ACC112 (cell line): ENCODE measurements at regions not wholly inside any gene's neighbourhood (a gene's known extent, or its start where the extent isn't known, plus 50 kb on each side); places are given as distances from the start of the nearest gene placed in this dataset.

Source experiments
- H2AFZ ChIP-seq: fragments of 200-600 bp; sonication (generic); one replicate; pipeline ENCODE4 v1.6.0; 2017; ENCODE audit warnings: antibody characterized with exemption, low read length; ENCODE audit not compliant: unreplicated experiment
- H3K27ac ChIP-seq: fragments of 200-600 bp; sonication (generic); 2 replicates; pipeline ENCODE4 v1.5.1; 2014; ENCODE audit warnings: low read depth, mild to moderate bottlenecking, antibody characterized with exemption, low read length, moderate library complexity
- H3K27me3 ChIP-seq: fragments of 200-600 bp; sonication (generic); 2 replicates; pipeline ENCODE4 v1.6.1; 2014; ENCODE audit warnings: mild to moderate bottlenecking, antibody characterized with exemption, low read length, moderate library complexity, mixed read lengths; ENCODE audit not compliant: insufficient read depth
- H3K36me3 ChIP-seq: fragments of 200-600 bp; sonication (generic); 2 replicates; pipeline ENCODE4 v1.6.1; 2016; ENCODE audit warnings: mild to moderate bottlenecking, antibody characterized with exemption, low read length, moderate library complexity, mixed read lengths; ENCODE audit not compliant: insufficient read depth
- H3K4me1 ChIP-seq: fragments of 200-600 bp; sonication (generic); one replicate; pipeline ENCODE4 v1.6.1; 2016; ENCODE audit warnings: low read length, mixed read lengths; ENCODE audit not compliant: insufficient read depth, unreplicated experiment, control insufficient read depth
- H3K4me3 ChIP-seq: fragments of 200-600 bp; sonication (generic); 2 replicates; pipeline ENCODE4 v1.5.1; 2014; ENCODE audit warnings: mild to moderate bottlenecking, low read depth, low read length
- H3K79me2 ChIP-seq: fragments of 200-600 bp; sonication (generic); one replicate; pipeline ENCODE4 v1.6.0; 2016; ENCODE audit warnings: low read length; ENCODE audit not compliant: control insufficient read depth, unreplicated experiment, insufficient read depth

DNA sequence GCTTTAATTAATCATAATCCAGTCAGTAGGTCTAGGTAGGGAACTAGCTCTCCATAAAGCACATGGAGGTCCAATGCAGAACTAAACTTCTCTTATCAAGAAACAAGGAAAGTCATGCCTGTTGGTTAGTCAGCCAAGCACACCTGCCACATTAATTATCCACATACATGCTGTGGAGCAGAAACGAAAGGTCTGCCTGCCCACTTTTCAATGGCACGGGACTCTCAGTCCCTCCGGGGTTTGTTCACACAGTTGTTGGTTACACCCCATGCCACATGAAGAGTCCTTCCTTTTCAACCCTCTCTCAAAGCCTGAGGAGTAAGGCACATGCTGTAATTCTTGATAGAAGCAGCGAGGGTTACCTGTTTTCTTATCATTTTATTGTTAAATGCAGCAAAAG is 1096.4 kb upstream of the MAP3K7 start:
- no peaks in the 10 kb centered on the region for H3K36me3 ChIP-seq
- no peaks in the 10 kb centered on the region for H3K27me3 ChIP-seq

GRCh38 chr6:91681296-91681695 is 1094.4 kb upstream of the MAP3K7 start:
- no peak overlapping the region for H2AFZ ChIP-seq
- H3K36me3 ChIP-seq = no peaks in the 10 kb centered on the region
- no peaks in the 10 kb centered on the region for H3K4me1 ChIP-seq
- H3K4me3 ChIP-seq = no peak overlapping the region
- H3K27ac ChIP-seq = no peak overlapping the region
- no peaks in the 10 kb centered on the region for H3K79me2 ChIP-seq
- no peaks in the 10 kb centered on the region for H3K27me3 ChIP-seq

More for the DNA sequence above, 1096.4 kb upstream of the MAP3K7 start:
- Histone ChIP-seq H3K27ac (no peak overlapping the region), H3K79me2 (no peaks in the 10 kb centered on the region), H2AFZ (no peak overlapping the region), H3K4me3 (no peak overlapping the region), H3K4me1 (no peaks in the 10 kb centered on the region)

DNA sequence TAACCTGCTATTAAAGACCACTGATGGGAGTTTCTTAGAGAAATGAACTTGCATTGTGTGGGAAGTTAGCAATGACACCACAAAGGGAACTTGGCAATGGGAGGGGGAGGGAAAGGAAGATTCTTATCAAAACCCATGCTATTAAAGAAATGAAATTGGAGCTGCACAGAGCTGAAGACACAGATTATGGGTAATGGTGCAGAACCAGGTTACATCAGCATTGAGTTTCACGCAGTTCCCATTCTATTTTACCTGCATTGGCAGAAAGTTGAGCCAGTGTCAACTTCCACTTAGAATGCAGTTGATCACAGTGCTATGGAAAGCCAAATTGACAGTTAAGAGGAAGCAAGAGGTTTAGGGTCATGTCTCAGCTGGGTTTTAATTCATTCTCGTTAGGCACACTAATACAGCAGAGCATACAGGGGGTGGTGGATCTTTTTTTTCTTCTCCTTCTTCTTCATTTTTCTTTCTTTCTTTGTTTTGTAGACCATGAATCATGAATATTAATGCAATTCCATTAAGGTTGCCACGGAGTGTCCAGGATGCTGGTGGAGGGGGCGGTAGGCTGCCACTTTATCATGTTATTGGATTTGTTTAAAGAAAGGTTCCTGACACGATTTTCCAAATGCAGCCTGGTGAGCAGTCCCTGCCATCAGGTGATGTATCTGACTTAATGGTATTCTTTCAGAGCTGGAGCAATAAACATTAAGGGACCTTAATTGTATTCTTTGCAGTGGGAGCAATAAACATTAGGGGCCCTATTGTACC is 1092.0 kb upstream of the MAP3K7 start:
- Histone ChIP-seq H3K4me3 (no peak overlapping the region), H3K36me3 (no peaks in the 10 kb centered on the region), H3K4me1 (no peaks in the 10 kb centered on the region), H3K27me3 (no peaks in the 10 kb centered on the region), H3K79me2 (no peaks in the 10 kb centered on the region), H2AFZ (no peak overlapping the region), H3K27ac (no peak overlapping the region)

DNA sequence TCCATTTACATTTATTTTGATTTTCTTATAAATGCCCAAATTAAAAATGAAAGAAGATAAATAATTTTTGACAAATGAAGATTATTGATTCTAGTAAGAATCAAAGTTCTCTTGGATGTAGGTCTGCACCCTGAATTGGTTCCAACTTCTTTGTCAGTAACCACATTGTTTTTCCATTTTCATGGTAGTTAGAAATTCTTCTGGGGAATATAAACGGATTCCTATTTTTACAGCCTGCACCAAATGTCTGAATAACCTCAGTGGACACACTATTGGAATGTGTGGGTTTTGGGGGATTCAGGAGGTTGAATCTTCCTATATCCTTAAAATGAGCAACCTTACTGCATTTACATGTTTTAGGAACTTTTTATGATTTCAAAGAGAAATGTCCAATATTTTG is 1085.3 kb upstream of the MAP3K7 start:
- Histone ChIP-seq H3K4me3 (no peak overlapping the region), H3K4me1 (no peaks in the 10 kb centered on the region), H3K27ac (no peak overlapping the region), H3K36me3 (no peaks in the 10 kb centered on the region), H3K79me2 (no peaks in the 10 kb centered on the region), H3K27me3 (no peaks in the 10 kb centered on the region), H2AFZ (no peak overlapping the region)

- no peaks in the 10 kb centered on the region for H3K27me3 ChIP-seq
- H3K79me2 ChIP-seq = no peaks in the 10 kb centered on the region
- no peak overlapping the region for H2AFZ ChIP-seq
- no peaks in the 10 kb centered on the region for H3K4me1 ChIP-seq
- no peak overlapping the region for H3K27ac ChIP-seq
- no peak overlapping the region for H3K4me3 ChIP-seq
- H3K36me3 ChIP-seq = no peaks in the 10 kb centered on the region
Observed at GRCh38 chr6:91669871-91670268, 1083.0 kb upstream of the MAP3K7 start.

- no peaks in the 10 kb centered on the region for H3K27me3 ChIP-seq
- no peak overlapping the region for H3K4me3 ChIP-seq
- H3K4me1 ChIP-seq = no peaks in the 10 kb centered on the region
- H3K27ac ChIP-seq = no peak overlapping the region
- no peaks in the 10 kb centered on the region for H3K36me3 ChIP-seq
- H3K79me2 ChIP-seq = no peaks in the 10 kb centered on the region
- H2AFZ ChIP-seq = no peak overlapping the region
Observed at GRCh38 chr6:91669154-91669870, 1082.4 kb upstream of the MAP3K7 start.

DNA sequence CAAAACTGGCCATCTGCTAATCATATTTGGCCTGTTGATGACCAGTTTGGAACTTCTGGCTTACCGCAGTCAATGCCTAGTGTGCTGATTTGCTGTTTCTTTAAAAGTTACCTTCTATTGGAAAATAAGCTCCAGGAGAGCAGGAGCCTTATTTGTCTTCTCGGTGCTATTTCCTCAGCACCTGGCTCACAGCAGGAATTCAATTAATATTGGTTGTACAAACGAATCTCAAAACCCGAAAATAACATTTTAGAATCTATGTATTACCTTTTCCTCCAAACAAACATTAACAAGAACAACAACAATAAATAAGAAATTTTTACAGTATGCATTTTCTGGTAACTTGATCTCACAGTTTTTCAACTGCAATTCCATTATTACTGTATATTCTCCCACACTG is 1080.7 kb upstream of the MAP3K7 start:
- no peak overlapping the region for H2AFZ ChIP-seq
- no peaks in the 10 kb centered on the region for H3K79me2 ChIP-seq
- no peaks in the 10 kb centered on the region for H3K4me1 ChIP-seq
- no peak overlapping the region for H3K27ac ChIP-seq
- H3K36me3 ChIP-seq = no peaks in the 10 kb centered on the region
- H3K27me3 ChIP-seq = no peaks in the 10 kb centered on the region
- H3K4me3 ChIP-seq = no peak overlapping the region

DNA sequence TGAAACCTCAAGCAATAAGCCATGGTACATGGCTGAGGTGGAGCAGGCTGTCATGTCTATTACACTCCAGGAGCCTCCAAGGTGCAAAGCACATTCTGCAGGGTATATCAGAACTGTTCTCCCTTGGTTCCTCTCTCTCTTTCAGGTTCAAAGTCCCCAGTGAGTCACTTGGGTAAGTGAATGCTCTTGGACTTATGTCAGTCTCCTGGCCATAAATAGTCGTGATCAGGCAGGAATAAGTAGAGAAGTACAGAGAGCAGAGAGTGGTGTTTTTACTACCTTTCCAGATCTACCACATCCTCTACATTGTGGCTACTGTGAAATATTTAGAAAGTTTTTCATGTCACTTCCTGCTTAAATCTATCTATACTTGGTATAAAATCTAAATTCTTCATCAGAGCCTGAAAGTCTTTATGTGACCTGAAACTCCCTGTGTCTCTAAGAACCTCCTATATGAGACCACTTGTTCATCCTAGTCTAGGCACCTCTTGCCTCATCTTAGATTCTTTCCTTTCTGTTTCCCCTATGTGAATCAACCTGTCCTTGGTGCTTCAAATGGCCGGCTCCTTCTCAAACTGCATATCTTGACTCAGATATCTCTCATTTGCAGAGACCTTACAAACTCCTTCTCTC is 1077.6 kb upstream of the MAP3K7 start:
- H2AFZ ChIP-seq = no peak overlapping the region
- no peaks in the 10 kb centered on the region for H3K27me3 ChIP-seq
- H3K4me3 ChIP-seq = no peak overlapping the region
- no peaks in the 10 kb centered on the region for H3K4me1 ChIP-seq
- H3K27ac ChIP-seq = no peak overlapping the region
- H3K79me2 ChIP-seq = no peaks in the 10 kb centered on the region
- H3K36me3 ChIP-seq = no peaks in the 10 kb centered on the region

- no peak overlapping the region for H2AFZ ChIP-seq
- no peaks in the 10 kb centered on the region for H3K36me3 ChIP-seq
- H3K4me1 ChIP-seq = no peaks in the 10 kb centered on the region
- no peak overlapping the region for H3K4me3 ChIP-seq
- no peaks in the 10 kb centered on the region for H3K79me2 ChIP-seq
- no peak overlapping the region for H3K27ac ChIP-seq
- no peaks in the 10 kb centered on the region for H3K27me3 ChIP-seq
Observed at GRCh38 chr6:91660893-91661292, 1074.0 kb upstream of the MAP3K7 start.

GRCh38 chr6:91659891-91660290 is 1073.0 kb upstream of the MAP3K7 start:
- no peaks in the 10 kb centered on the region for H3K27me3 ChIP-seq
- no peaks in the 10 kb centered on the region for H3K79me2 ChIP-seq
- H3K36me3 ChIP-seq = no peaks in the 10 kb centered on the region
- H3K4me3 ChIP-seq = no peak overlapping the region
- no peak overlapping the region for H2AFZ ChIP-seq
- no peak overlapping the region for H3K27ac ChIP-seq
- no peaks in the 10 kb centered on the region for H3K4me1 ChIP-seq

- H3K36me3 ChIP-seq = no peaks in the 10 kb centered on the region
- no peaks in the 10 kb centered on the region for H3K4me1 ChIP-seq
- H3K79me2 ChIP-seq = no peaks in the 10 kb centered on the region
- no peak overlapping the region for H2AFZ ChIP-seq
- no peak overlapping the region for H3K27ac ChIP-seq
- no peaks in the 10 kb centered on the region for H3K27me3 ChIP-seq
- no peak overlapping the region for H3K4me3 ChIP-seq
Observed at GRCh38 chr6:91654793-91655192, 1067.9 kb upstream of the MAP3K7 start.
